Activated gamma-delta T cell treated with anti-CD3 and anti-CD28 coated beads, Interleukin-2, amount 50 U/mL, for 16 hours (primary cell): ENCODE measurements at regions not wholly inside any gene's neighbourhood (a gene's known extent, or its start where the extent isn't known, plus 50 kb on each side); places are given as distances from the start of the nearest gene placed in this dataset.
"Not testable (repeated sequence)": the region's sequence is repeated elsewhere in the genome, so short reads cannot be mapped to it uniquely, and the experiment has no call there.

Source experiments
- DNase-seq: peaks from one replicate; pipeline ENCODE4 v3.0.0-alpha.2; 2020; ENCODE audit warnings: low read depth

- no peak for DNase-seq
These were observed 49.9 kb upstream of the CAPRIN1 start for GRCh38 chr11:34001557-34002064.

DNA sequence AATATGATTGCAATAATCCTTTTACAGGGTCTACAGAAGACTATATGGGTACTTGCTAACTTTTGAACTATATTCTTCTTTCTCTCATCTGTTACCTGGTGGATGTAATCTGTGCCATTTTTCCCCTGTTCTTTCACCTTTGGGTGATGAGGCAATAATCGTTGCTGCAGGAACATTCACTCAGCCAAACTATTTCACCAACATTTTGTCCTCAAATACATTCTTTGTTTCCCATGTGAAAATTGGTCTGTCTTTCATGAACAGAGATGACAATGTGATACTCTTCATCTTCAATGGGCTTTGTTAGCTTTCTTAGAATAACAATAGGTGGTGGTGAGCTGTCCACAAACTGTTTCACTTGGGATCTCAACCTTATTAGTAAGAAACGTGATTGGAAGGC lies 52.1 kb upstream of the CAPRIN1 start:
- DNase-seq, result no peak

DNA sequence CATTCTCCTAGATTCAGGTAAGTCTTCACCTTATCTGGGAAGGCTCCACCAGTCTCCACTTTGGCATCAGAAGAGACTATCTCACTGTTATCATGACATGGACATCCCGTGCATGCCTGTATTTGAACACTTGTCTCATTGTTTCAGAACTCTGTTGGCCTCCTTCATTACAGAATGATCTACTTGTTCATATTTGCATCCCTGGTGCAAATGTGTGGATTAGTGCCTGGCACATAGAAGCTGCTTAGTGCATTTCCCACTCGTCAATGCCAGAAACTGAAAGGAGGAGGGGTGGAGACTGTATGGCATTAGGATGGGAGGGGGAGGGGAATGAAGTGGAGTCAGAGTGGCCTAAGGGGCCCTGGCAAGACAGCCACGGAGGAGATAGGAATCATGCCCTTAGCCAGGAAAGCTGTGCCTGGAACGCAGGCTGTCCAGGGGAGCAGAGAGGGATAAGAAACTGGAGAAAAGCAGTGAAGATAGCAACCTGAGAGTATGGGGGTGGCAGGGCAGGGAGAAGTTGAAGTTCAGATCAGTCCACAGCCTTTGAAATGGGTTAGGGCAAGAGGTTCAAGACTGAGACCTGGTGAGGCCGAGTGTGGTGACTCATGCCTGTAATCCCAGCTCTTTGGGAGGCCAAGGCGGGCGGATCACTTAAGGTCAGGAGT lies 53.8 kb upstream of the CAPRIN1 start:
- no peak for DNase-seq

DNA sequence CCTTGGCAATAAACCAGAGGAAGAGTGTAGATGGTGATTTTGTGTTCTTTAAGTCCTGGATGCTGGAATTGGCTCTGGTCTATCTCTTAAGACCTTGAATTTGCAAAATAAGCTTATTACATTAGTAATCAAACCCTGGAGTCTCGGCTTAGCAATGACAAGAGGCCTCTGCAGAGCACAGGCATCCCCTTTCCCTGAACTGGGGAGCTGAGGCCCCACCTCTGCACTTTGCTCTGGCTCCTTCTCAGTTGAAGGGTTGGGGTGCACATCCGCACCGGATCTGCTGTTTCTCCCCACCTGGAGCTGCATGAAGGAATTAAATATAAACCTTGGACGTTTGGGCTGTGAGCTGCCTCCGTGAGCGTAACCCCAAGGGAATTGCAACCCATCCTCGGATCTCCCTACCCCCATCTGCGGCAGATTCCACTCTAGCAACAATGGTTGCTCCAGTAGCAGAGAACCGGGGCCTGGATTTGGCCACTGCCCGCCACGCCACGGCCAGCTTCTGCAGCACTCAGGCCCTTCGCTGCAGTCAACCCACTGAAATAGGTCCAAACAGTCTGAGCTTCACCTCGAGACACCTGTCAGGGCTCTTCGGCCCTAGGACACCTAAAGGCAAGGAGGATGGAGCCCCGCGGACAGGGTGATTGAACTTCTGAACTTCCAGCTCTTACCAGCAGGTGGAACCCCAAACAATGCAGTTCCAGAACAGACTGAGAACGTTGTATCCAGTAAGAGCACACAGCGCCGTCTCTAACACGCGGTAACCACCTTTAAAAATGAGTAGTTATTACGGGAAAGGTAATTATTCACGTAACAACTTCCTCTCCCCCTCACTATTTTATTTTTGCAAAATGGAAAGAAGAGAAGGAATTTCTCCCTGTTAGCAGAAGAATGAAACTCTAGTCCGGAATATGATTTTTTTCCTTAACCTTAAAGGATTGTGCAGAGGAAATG lies 54.8 kb upstream of the CAPRIN1 start:
- DNase-seq, result peak; percentile 59

- no peak for DNase-seq
These were observed 56.6 kb upstream of the CAPRIN1 start for GRCh38 chr11:33994937-33995336.

GRCh38 chr11:33991136-33991535 lies 60.4 kb upstream of the CAPRIN1 start:
- DNase-seq, result not testable (repeated sequence)

GRCh38 chr11:33990131-33990530 lies 61.4 kb upstream of the CAPRIN1 start:
- not testable (repeated sequence) for DNase-seq

DNA sequence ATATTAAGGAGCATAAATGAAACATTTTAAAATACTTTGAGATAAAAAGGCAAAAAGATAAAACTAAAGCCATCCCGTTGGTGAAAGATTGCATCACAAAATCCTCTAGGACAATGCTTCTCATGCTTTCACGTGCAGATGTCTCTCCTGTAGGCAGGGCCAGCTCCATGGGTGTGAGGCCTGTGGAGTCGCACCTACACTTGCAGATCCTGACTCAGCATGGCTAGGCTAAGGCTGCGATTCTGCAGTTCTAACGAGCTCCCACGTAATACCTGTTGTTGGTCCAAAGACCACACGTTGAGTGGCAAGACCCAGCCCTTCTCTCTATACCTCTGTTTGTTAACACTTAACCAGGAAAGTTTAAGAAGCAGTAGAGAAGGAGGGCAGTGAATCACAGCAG lies 62.1 kb upstream of the CAPRIN1 start:
- no peak for DNase-seq

- DNase-seq, result no peak
These were observed 62.8 kb upstream of the CAPRIN1 start for GRCh38 chr11:33988586-33989370.

- DNase-seq, result peak; percentile 68
These were observed 63.5 kb upstream of the CAPRIN1 start for GRCh38 chr11:33987975-33988580.

DNA sequence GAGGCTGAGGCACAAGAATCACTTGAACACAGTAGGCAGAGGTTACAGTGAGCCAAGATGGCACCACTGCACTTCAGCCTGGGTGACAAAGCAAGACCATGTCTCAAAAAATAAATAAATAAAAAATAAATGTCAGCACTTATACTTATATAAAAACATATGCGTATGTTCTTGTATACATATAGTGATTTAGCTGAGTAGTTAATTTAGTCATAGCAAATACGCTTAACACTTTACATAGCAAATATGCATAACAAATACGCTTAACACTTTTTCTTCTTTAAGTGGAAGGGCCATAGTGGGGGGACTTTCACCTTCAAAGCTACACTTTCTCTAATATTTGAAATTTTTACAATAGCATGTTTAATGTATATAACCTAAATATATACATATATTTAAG lies 64.0 kb upstream of the CAPRIN1 start:
- DNase-seq, result no peak

GRCh38 chr11:33986597-33987501 lies 64.7 kb upstream of the CAPRIN1 start:
- DNase-seq, result not testable (repeated sequence)

DNA sequence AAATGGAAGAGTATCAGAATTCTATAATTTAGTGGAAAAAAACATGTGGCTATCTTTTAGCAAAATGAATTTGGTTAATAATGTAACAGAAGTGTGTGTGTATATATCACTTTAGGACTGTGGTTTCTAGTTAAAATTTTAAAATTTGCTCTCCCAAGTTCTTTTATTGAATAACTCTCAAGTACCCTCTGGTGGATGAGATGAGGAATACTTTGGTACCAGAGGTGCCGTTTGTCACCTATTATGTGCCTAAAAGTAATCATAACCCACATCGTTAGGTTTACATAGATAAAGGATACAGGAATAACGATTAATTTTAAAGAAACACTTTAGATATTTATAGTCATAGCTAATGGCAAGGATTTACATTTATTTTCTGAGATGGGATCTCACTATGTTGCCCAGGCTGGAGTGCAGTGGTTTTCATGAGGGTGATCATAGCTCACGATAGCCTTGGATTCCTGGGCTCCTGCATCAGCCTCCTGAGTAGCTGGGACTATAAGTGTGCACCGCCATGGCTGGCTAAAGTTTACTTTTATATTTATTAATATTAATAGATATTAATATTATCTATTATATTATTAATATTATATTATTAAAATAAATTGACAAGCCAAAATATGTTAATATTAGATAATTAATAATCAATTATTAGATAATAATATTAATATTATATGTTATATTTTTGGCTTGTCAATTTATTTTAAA lies 66.7 kb upstream of the CAPRIN1 start:
- no peak for DNase-seq

- DNase-seq, result no peak
These were observed 68.9 kb upstream of the CAPRIN1 start for GRCh38 chr11:33982661-33983060.

GRCh38 chr11:33980897-33981296 lies 70.6 kb upstream of the CAPRIN1 start:
- DNase-seq, result no peak

GRCh38 chr11:33978376-33978775 lies 73.2 kb upstream of the CAPRIN1 start:
- DNase-seq, result no peak

- no peak for DNase-seq
These were observed 73.9 kb upstream of the CAPRIN1 start for GRCh38 chr11:33977676-33978075.

DNA sequence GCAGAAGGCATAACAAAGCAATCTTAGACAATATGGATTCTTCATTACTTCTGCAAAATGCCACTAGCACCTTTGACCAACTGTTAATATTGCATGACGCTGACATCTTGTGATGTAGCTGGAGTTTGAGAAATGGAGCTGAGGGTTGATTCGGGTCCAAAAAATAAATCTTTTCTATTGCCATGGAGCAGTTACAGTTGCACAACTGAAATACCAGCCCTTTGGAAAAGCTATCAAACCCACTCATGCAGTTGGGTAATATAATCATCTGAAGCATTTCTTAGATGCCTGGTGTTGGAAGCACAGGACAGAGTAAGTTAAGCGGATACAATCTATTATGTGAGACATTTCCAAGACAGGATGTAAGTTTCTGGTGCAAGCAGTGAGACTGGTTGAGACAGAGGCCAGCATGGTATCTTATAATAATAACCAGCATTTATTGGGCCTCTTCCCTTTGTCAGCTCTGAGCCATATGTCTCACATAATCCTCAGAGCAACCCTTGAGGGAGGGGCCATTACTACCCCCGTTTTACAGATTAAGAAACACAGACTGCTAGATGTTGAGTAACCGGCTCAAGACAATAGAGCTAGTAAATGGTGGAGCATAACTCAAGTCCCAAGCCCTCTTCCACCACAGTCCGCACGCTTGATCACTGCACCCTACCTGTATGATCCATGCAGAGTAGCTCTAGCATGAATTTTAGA lies 74.9 kb upstream of the CAPRIN1 start:
- no peak for DNase-seq

DNA sequence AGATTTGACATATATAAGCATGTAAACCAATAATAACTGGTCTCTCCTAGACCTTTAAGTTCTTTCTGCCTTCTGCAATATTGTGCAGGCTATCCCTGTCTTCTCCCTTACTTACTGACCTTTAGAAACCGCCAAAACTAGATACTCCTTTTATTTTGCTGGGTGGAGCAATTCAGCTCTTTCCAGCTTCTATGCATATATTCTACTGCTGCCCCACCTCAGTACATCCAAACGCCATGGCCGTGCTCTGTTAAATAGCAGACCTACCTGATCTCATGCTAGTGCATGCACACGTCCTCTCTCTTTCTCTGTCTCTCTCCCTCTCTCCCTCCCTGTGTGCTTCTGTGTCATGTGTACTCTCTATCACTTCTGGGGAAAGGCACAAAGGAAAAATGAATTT lies 76.7 kb upstream of the CAPRIN1 start:
- no peak for DNase-seq
